ENCODE measurements at regions not wholly inside any gene's neighbourhood (a gene's known extent, or its start where the extent isn't known, plus 50 kb on each side); places are given as distances from the start of the nearest gene placed in this dataset.
A peak's percentile ranks its signal among the peaks of the same experiment; 100 is the strongest.

DNA sequence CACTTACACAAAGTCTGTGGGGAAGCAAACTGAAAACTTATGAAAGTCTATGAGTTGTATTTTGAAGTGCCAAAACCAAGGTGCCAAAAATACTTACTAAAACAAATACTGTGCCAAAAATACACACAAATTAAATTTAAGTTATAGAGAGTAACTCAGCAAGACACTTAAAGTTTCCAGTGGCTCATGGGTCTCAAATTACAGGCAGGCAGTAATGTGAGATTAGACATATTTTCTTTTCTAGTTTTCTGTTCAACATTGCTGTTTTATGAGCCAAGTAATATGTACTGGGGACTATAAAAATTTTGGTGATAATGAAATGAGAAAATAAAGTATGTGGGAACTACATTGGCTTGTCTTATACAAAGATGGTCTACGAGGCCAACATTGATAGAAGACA, 172.2 kb upstream of the SNX2 start:
- Histone ChIP-seq H2BK15ac (ENCODE audit: low read depth, poor library complexity, severe bottlenecking) (no peak overlapping the region), H2AFZ (ENCODE audit: low read depth, low read length) (no peak overlapping the region), H4K91ac (ENCODE audit: low read length) (no peak overlapping the region), H3K18ac (ENCODE audit: low read depth in 1 of 2, low read length in 2 of 2) (no peak overlapping the region), H3K27ac (ENCODE audit: low read length, poor library complexity, severe bottlenecking) (no peak overlapping the region), H3K27me3 (ENCODE audit: control insufficient read depth in 1 of 2, insufficient read depth in 1 of 2, low read length in 2 of 2) (no peaks in the 10 kb centered on the region), H3K9ac (ENCODE audit: low read length) (no peak overlapping the region), H4K8ac (ENCODE audit: low read length) (no peak overlapping the region), H2BK120ac (ENCODE audit: low read depth, low read length) (no peak overlapping the region), H3K14ac (ENCODE audit: low read length in 2 of 2) (no peak overlapping the region), H3K4me1 (ENCODE audit: control insufficient read depth, insufficient read depth, low read depth, low read length) (no peaks in the 10 kb centered on the region), H3K4me3 (ENCODE audit: insufficient read depth in 1 of 2, low read depth in 1 of 2, low read length in 2 of 2) (no peak overlapping the region), H2BK12ac (ENCODE audit: low read length in 2 of 2) (no peak overlapping the region), H2AK5ac (ENCODE audit: low read length, severe bottlenecking) (no peak overlapping the region), H3K4me2 (ENCODE audit: low read length, poor library complexity, severe bottlenecking) (no peak overlapping the region), H3K4ac (ENCODE audit: low read depth in 1 of 2, low read length in 2 of 2) (no peak overlapping the region), H3K36me3 (ENCODE audit: control insufficient read depth in 1 of 2, insufficient read depth in 2 of 2, low read depth in 1 of 2, low read length in 2 of 2) (no peaks in the 10 kb centered on the region), H3K23ac (ENCODE audit: low read length in 2 of 2) (no peak overlapping the region), H2BK5ac (ENCODE audit: low read depth, low read length, poor library complexity, severe bottlenecking) (no peak overlapping the region), H3K9me3 (ENCODE audit: control insufficient read depth, low read length) (peaks cover 3% of the 10 kb centered on the region), H3K79me1 (replicated peaks; ENCODE audit: low read length, poor library complexity, severe bottlenecking) (no peaks in the 10 kb centered on the region)
- WGBS, result 53% methylated on average over 1 of the region's 1 CpG
- no peak for DNase-seq

DNA sequence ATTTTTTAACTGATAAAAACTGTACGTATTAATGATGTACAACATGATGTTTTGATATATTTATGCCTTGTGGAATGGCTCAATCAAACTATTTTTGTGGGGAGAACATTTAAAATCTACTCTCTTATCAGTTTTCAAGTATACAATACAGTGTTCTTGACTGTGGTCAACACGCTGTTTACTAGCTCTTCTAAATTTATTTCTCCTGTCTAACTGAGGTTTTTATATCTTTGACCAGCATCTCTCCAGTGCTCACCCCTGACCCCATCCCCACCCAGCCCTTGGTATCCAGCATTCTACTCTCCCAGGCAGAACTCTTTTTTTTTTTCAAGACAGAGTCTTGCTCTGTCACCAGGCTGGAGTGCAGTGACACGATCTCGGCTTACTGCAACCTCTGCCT, 169.6 kb upstream of the SNX2 start:
- Histone ChIP-seq H3K27ac (ENCODE audit: low read length, poor library complexity, severe bottlenecking) (no peak overlapping the region), H2BK5ac (ENCODE audit: low read depth, low read length, poor library complexity, severe bottlenecking) (no peak overlapping the region), H2AK5ac (ENCODE audit: low read length, severe bottlenecking) (no peak overlapping the region), H2BK12ac (ENCODE audit: low read length in 2 of 2) (no peak overlapping the region), H2BK15ac (ENCODE audit: low read depth, poor library complexity, severe bottlenecking) (no peak overlapping the region), H3K9ac (ENCODE audit: low read length) (no peak overlapping the region), H3K23ac (ENCODE audit: low read length in 2 of 2) (no peak overlapping the region), H3K27me3 (ENCODE audit: control insufficient read depth in 1 of 2, insufficient read depth in 1 of 2, low read length in 2 of 2) (no peaks in the 10 kb centered on the region), H4K8ac (ENCODE audit: low read length) (no peak overlapping the region), H3K4me3 (ENCODE audit: insufficient read depth in 1 of 2, low read depth in 1 of 2, low read length in 2 of 2) (no peak overlapping the region), H3K4me2 (ENCODE audit: low read length, poor library complexity, severe bottlenecking) (no peak overlapping the region), H3K4me1 (ENCODE audit: control insufficient read depth, insufficient read depth, low read depth, low read length) (peaks cover 2% of the 10 kb centered on the region), H4K91ac (ENCODE audit: low read length) (no peak overlapping the region), H2BK120ac (ENCODE audit: low read depth, low read length) (no peak overlapping the region), H3K79me1 (replicated peaks; ENCODE audit: low read length, poor library complexity, severe bottlenecking) (no peaks in the 10 kb centered on the region), H3K9me3 (ENCODE audit: control insufficient read depth, low read length) (peaks cover 3% of the 10 kb centered on the region), H3K14ac (ENCODE audit: low read length in 2 of 2) (no peak overlapping the region), H3K18ac (ENCODE audit: low read depth in 1 of 2, low read length in 2 of 2) (no peak overlapping the region), H3K36me3 (ENCODE audit: control insufficient read depth in 1 of 2, insufficient read depth in 2 of 2, low read depth in 1 of 2, low read length in 2 of 2) (no peaks in the 10 kb centered on the region), H2AFZ (ENCODE audit: low read depth, low read length) (no peak overlapping the region), H3K4ac (ENCODE audit: low read depth in 1 of 2, low read length in 2 of 2) (no peak overlapping the region)
- 70% methylated on average over 3 of the region's 4 CpGs for WGBS
- peak; percentile 53 for DNase-seq

DNA sequence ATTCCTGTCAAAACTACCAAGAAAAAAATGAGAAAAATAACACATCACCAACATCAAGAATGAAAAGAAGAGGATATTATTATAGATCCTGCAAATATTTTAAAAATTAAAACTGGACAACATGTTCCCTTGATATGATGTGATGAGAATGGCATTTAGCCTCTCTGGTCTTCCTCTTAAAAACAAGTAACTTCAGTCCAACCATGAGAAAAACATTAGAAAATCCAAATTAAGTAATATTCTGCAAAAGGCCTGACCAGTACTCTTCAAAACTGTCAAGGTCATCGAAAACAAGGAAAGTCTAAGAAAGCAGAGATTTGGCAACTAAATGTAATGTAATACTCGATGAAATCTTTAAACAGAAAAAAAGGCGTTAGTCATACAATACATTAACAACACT, 167.1 kb upstream of the SNX2 start:
- Histone ChIP-seq H2BK5ac (ENCODE audit: low read depth, low read length, poor library complexity, severe bottlenecking) (no peak overlapping the region), H3K4me3 (ENCODE audit: insufficient read depth in 1 of 2, low read depth in 1 of 2, low read length in 2 of 2) (no peak overlapping the region), H3K18ac (ENCODE audit: low read depth in 1 of 2, low read length in 2 of 2) (no peak overlapping the region), H2AFZ (ENCODE audit: low read depth, low read length) (no peak overlapping the region), H3K4ac (ENCODE audit: low read depth in 1 of 2, low read length in 2 of 2) (no peak overlapping the region), H2AK5ac (ENCODE audit: low read length, severe bottlenecking) (no peak overlapping the region), H3K14ac (ENCODE audit: low read length in 2 of 2) (no peak overlapping the region), H2BK15ac (ENCODE audit: low read depth, poor library complexity, severe bottlenecking) (no peak overlapping the region), H3K27me3 (ENCODE audit: control insufficient read depth in 1 of 2, insufficient read depth in 1 of 2, low read length in 2 of 2) (no peaks in the 10 kb centered on the region), H4K91ac (ENCODE audit: low read length) (no peak overlapping the region), H3K36me3 (ENCODE audit: control insufficient read depth in 1 of 2, insufficient read depth in 2 of 2, low read depth in 1 of 2, low read length in 2 of 2) (no peaks in the 10 kb centered on the region), H3K9me3 (ENCODE audit: control insufficient read depth, low read length) (no peaks in the 10 kb centered on the region), H3K4me2 (ENCODE audit: low read length, poor library complexity, severe bottlenecking) (no peak overlapping the region), H3K79me1 (replicated peaks; ENCODE audit: low read length, poor library complexity, severe bottlenecking) (no peaks in the 10 kb centered on the region), H3K9ac (ENCODE audit: low read length) (no peak overlapping the region), H2BK120ac (ENCODE audit: low read depth, low read length) (no peak overlapping the region), H4K8ac (ENCODE audit: low read length) (no peak overlapping the region), H3K23ac (ENCODE audit: low read length in 2 of 2) (no peak overlapping the region), H3K4me1 (ENCODE audit: control insufficient read depth, insufficient read depth, low read depth, low read length) (peaks cover 3% of the 10 kb centered on the region), H3K27ac (ENCODE audit: low read length, poor library complexity, severe bottlenecking) (no peak overlapping the region), H2BK12ac (ENCODE audit: low read length in 2 of 2) (no peak overlapping the region)
- WGBS, result no CpG with 5 or more reads among the region's 3 CpGs
- no peak for DNase-seq

DNA sequence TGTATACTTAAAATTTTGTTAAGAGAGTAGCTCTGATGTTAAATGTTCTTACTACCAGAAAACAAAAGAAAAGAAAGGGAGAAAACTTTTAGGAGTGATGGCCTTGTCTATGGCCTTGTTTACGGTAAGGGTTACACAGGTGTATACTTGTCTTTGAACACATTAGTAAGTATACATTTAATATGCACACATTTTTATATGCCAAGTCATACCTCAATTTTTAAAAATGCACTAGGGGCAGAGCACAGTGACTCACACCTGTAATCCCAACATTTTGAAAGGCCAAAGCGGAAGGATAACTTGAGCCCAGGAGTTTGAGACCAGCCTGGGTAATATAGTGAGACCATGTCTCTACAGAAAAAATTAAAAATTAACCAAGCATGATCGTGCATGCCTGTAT, 166.7 kb upstream of the SNX2 start:
- H3K79me1 ChIP-seq (replicated peaks; ENCODE audit: low read length, poor library complexity, severe bottlenecking), result no peaks in the 10 kb centered on the region
- no peaks in the 10 kb centered on the region for H3K9me3 ChIP-seq (ENCODE audit: control insufficient read depth, low read length)
- no peak overlapping the region for H3K18ac ChIP-seq (ENCODE audit: low read depth in 1 of 2, low read length in 2 of 2)
- no peak overlapping the region for H3K4me2 ChIP-seq (ENCODE audit: low read length, poor library complexity, severe bottlenecking)
- no peak overlapping the region for H2AFZ ChIP-seq (ENCODE audit: low read depth, low read length)
- no peak overlapping the region for H4K91ac ChIP-seq (ENCODE audit: low read length)
- no peak overlapping the region for H3K4ac ChIP-seq (ENCODE audit: low read depth in 1 of 2, low read length in 2 of 2)
- H2AK5ac ChIP-seq (ENCODE audit: low read length, severe bottlenecking), result no peak overlapping the region
- no peak overlapping the region for H4K8ac ChIP-seq (ENCODE audit: low read length)
- H3K27ac ChIP-seq (ENCODE audit: low read length, poor library complexity, severe bottlenecking), result no peak overlapping the region
- no peak overlapping the region for H3K14ac ChIP-seq (ENCODE audit: low read length in 2 of 2)
- no peak overlapping the region for H2BK120ac ChIP-seq (ENCODE audit: low read depth, low read length)
- H2BK5ac ChIP-seq (ENCODE audit: low read depth, low read length, poor library complexity, severe bottlenecking), result no peak overlapping the region
- no peak for DNase-seq
- peaks cover 3% of the 10 kb centered on the region for H3K4me1 ChIP-seq (ENCODE audit: control insufficient read depth, insufficient read depth, low read depth, low read length)
- WGBS, result 100% methylated on average over 1 of the region's 3 CpGs
- H3K36me3 ChIP-seq (ENCODE audit: control insufficient read depth in 1 of 2, insufficient read depth in 2 of 2, low read depth in 1 of 2, low read length in 2 of 2), result no peaks in the 10 kb centered on the region
- H3K23ac ChIP-seq (ENCODE audit: low read length in 2 of 2), result no peak overlapping the region
- no peak overlapping the region for H2BK15ac ChIP-seq (ENCODE audit: low read depth, poor library complexity, severe bottlenecking)
- H3K9ac ChIP-seq (ENCODE audit: low read length), result no peak overlapping the region
- no peak overlapping the region for H3K4me3 ChIP-seq (ENCODE audit: insufficient read depth in 1 of 2, low read depth in 1 of 2, low read length in 2 of 2)
- no peaks in the 10 kb centered on the region for H3K27me3 ChIP-seq (ENCODE audit: control insufficient read depth in 1 of 2, insufficient read depth in 1 of 2, low read length in 2 of 2)
- no peak overlapping the region for H2BK12ac ChIP-seq (ENCODE audit: low read length in 2 of 2)

Measured in mesenchymal stem cell (in vitro differentiated cells and primary cell).